C4-2B (cell line): ENCODE measurements at regions not wholly inside any gene's neighbourhood (a gene's known extent, or its start where the extent isn't known, plus 50 kb on each side); places are given as distances from the start of the nearest gene placed in this dataset.

Experiments used
- H3K27ac ChIP-seq: fragments of 450-650 bp; 2 replicates; pipeline ENCODE4 v1.5.1; 2017
- ZFX ChIP-seq: fragments of 450-650 bp; IDR thresholded peaks from 2 replicates; pipeline ENCODE4 v1.6.1; 2017
- TF ChIP-seq, protein P1 (sequence below): fragments of 450-650 bp; conservative IDR thresholded peaks from 2 replicates; pipeline ENCODE4 v1.5.1; 2017; ENCODE audit warnings: mild to moderate bottlenecking

DNA sequence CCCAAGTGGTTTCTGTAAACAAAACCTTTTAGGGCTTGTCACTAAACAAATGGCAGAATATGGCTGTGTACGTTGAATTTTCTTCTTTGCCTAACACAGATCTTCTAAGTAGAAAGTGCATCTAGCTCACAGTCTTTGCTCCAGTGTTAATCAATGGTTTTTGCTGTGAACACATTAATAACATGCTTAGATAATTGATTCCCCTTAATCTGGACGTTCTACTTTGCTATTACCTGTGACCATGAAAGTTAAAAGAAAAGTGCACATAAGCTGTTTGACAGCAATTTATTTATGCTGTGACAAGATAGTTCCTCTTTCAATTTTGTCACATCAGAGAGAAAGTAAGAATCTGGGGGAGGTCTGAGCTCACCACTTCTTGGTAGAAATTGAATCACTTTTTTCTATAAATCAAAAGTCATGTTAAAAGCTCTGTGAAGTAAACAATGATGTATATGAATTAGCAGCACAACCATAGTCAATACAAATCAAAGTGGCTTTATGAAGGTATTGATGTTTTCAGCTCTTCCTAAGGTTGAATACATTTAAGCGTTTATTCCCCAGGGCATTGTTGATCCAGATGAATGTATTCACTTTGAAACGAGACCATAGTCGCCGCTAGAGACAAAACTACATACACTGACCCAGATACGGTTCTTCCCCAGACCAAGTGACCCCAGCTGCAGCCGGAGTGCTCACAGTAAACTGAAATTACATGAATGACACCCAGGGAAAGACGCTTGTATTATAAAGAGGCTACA, 174.6 kb upstream of the ZNF608 start:
- TF ChIP-seq ZFX = no peak
- TF ChIP-seq, protein P1, sequence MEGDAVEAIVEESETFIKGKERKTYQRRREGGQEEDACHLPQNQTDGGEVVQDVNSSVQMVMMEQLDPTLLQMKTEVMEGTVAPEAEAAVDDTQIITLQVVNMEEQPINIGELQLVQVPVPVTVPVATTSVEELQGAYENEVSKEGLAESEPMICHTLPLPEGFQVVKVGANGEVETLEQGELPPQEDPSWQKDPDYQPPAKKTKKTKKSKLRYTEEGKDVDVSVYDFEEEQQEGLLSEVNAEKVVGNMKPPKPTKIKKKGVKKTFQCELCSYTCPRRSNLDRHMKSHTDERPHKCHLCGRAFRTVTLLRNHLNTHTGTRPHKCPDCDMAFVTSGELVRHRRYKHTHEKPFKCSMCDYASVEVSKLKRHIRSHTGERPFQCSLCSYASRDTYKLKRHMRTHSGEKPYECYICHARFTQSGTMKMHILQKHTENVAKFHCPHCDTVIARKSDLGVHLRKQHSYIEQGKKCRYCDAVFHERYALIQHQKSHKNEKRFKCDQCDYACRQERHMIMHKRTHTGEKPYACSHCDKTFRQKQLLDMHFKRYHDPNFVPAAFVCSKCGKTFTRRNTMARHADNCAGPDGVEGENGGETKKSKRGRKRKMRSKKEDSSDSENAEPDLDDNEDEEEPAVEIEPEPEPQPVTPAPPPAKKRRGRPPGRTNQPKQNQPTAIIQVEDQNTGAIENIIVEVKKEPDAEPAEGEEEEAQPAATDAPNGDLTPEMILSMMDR = no peak
- H3K27ac ChIP-seq = no peak overlapping the region

DNA sequence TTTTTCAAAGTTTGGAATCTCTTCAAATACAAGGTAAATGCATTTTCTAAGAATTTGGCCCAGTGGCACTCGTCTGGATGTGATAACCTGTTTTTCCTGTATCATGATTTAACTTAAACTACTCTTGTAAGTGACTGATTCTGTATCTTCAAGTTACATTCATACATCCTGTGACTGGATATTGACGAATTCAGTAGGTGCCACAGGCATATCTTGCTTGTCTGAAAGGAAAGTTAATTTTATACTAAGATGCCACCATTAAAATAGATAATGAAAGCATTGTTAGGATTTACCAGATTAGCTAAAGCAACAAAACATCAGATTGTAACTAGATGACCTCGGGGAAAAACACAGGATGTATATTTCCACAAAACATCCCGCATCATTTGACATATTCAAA, 175.3 kb upstream of the ZNF608 start:
- no peak for TF ChIP-seq ZFX
- TF ChIP-seq, protein P1 = no peak
- H3K27ac ChIP-seq = no peak overlapping the region

DNA sequence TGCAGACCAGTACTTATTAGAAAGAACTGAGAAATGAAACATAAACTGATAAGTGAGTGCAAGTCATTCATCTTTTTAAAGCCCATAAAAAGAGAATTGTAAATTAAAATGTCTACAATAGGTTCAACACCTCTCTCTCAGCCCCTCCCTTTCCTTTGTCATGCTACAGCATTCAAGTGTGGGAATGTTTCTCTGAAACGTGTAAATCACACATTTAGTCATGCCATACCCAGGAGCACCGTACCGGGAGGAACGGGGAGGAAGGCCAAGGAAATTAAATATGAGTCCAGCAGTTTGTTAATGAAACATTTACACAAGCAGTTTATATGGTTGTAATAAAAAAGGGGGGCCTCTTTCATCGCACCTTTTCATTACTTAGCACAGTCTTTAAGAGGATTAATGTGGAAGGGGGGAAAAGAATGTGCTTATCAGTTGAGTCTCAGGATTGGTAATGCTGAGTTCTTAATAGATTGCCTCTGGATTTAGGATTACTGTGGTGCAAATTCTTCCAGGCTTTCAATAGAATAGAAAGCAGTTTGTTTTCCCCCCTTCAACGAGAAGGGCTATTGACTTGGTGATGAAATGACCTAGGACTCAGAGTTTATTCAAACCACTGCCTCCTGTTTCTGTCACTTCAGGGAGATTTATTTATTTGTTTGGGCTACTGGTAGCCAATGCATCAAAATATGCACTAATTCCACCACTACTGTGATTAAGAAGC, 176.0 kb upstream of the ZNF608 start:
- H3K27ac ChIP-seq = no peak overlapping the region
- TF ChIP-seq, protein P1 = no peak
- TF ChIP-seq ZFX = no peak

DNA sequence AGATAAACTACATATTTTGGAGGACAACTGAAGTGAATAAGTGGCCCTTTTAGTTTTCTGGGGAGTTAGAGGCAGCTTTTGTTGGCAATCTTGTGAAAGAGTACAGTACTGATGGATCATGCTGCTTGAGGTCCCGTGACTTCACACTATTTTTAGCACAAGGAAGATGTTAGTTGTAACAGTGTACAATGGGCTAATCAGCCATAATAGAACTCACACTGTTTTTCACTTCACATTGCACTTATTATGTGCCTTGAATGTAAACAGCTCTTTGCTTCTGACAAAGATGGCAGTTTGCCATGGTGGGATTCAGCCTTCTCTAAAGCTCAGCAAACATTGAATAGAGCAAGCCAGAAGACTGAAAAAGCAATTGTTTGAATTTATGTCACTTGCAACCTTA, 176.7 kb upstream of the ZNF608 start:
- H3K27ac ChIP-seq = no peak overlapping the region
- TF ChIP-seq, protein P1 = no peak
- TF ChIP-seq ZFX = no peak

DNA sequence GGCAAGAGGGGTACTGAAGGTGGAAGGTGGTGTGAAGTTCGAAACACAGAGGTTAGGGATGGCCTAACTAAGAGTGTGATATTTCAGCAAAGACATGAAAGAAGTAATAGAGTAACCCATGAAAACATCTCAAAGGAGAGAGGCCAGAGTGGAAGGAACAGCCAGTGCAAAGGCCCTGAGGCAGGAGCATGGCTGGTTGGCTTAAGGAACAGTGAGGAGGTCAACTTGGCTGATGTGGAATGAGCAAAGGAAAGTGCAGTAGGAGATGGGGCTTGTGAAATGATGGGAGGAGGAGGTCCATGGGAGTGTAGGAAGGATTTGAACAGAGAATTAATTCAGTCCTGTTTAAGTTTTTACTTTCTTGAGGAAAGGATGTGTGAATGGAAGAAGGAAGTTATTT, 178.3 kb upstream of the ZNF608 start:
- H3K27ac ChIP-seq = no peak overlapping the region

DNA sequence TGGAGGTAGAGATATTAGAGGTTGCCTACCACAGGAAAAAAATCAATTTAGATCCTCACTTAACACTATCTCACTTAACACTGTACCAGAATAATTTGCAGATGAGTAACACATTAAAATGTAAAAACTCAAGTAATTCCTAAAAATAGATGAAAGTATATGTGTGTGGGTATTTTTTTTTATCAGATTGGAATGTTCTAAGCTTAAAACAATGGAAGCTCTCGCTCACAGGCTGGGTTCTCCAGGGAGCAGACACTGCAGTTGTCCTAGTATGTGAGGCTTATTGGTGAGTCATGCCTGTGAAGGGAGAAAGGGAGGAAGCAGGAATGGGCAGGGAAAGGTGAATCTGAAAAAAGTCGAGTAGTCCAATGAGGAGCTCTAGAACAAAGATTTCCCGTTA, 181.3 kb upstream of the ZNF608 start:
- TF ChIP-seq ZFX = no peak
- TF ChIP-seq, protein P1 = no peak
- no peak overlapping the region for H3K27ac ChIP-seq

More for the DNA sequence above, 178.3 kb upstream of the ZNF608 start:
- no peak for TF ChIP-seq ZFX
- TF ChIP-seq, protein P1 = no peak

DNA sequence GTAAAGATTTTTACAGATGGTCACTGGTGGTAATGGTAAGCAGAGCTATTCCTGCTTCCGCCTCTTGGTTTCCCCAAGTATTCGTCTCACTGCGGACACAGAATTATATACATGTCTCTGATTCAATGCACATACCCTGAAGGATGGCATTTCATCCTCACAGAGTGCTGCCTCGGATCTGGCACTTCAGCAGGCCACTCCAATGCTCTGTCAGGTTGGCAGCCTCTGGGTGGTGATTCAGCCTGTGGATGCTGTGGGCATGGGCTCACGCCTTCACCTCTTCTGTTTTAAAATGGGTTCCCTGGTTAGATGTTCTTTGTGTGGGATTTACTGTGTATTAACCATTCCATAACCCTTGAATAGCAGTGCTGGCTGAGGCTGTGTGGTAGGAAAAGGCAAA, 182.6 kb upstream of the ZNF608 start:
- TF ChIP-seq, protein P1 = no peak
- TF ChIP-seq ZFX = no peak
- no peak overlapping the region for H3K27ac ChIP-seq
